ENCODE measurements at regions not wholly inside any gene's neighbourhood (a gene's known extent, or its start where the extent isn't known, plus 50 kb on each side); places are given as distances from the start of the nearest gene placed in this dataset.

DNA sequence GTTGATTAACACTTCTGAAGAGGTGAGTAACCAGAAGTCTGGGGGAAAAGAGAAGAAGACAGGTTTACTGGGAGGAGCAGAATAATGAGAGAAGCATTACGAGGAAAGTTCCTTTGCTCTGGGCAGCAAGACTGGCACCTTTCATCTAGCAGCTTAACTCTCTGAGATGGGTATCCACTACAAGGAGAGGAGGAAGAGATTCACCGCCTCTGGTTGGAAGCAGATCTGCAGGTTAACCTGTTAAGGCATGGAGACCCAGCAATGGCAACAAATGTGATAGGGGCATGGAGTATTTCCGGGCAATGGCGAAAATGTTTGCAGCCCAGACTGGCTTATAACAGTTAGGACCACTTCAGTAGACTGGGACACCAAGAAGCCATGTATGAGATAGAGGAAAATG lies 162.2 kb downstream of the TFEC start:
- DNase-seq: no peak
- intact Hi-C loops (cut with DNase I): no loop called here
- H3K9me3 ChIP-seq: no peaks in the 10 kb centered on the region
- H3K4me1 ChIP-seq: peaks cover 0 to 9% of the 10 kb centered on the region in 2 donors
- H3K27me3 ChIP-seq: no peaks in the 10 kb centered on the region
- WGBS, 2 donors: 93 to 95% methylated on average over 4 of the region's 4 CpGs
- H3K4me3 ChIP-seq (replicated peaks in 1 of 3): no peak overlapping the region
- no peak overlapping the region for H3K27ac ChIP-seq
- TF ChIP-seq POLR2A (IDR thresholded peaks at IDR 0.05) (no peak), CTCF (IDR thresholded peaks at IDR 0.05) (no peak)
- H3K36me3 ChIP-seq: no peaks in the 10 kb centered on the region

DNA sequence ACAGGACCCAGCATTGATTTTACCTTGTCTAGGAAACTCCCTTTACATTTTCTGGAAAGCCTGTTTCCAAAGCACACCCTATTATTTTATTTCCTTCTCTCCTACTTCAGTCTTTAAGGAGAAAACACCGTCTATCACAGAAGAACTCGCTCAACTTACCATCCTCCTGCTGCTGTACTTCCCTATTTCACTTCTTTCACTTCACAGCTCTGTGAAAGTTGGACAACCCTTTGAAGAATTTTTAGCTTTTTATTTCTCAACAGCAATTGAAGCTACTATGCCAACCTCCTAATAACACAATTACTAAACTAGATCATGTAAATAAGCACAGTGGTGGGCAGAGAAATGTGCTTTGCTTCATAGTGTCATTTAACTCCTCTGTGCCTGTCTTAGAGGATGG lies 166.5 kb downstream of the TFEC start:
- no peak for TF ChIP-seq POLR2A (IDR thresholded peaks at IDR 0.05)
- no peak for TF ChIP-seq CTCF (IDR thresholded peaks at IDR 0.05)
- no peaks in the 10 kb centered on the region for H3K36me3 ChIP-seq
- no peaks in the 10 kb centered on the region for H3K9me3 ChIP-seq
- no peak for DNase-seq
- intact Hi-C loops (cut with DNase I): no loop called here
- no peaks in the 10 kb centered on the region for H3K4me1 ChIP-seq
- no peaks in the 10 kb centered on the region for H3K27me3 ChIP-seq
- H3K27ac ChIP-seq: no peak overlapping the region
- no peak overlapping the region for H3K4me3 ChIP-seq (replicated peaks in 1 of 3)
- 83 to 92% methylated on average over 2 of the region's 2 CpGs for WGBS, 2 donors

- no peak overlapping the region for H3K4me3 ChIP-seq (replicated peaks in 1 of 3)
- H3K27ac ChIP-seq: no peak overlapping the region
- no peak for TF ChIP-seq POLR2A (IDR thresholded peaks at IDR 0.05)
- TF ChIP-seq CTCF (IDR thresholded peaks at IDR 0.05): peak in 3 of 6 experiments; percentile 26 to 45 (median 34)
- H3K4me1 ChIP-seq: no peaks in the 10 kb centered on the region
- H3K36me3 ChIP-seq: no peaks in the 10 kb centered on the region
- DNase-seq: no peak
- intact Hi-C loops (cut with DNase I): no loop called here
- H3K9me3 ChIP-seq: no peaks in the 10 kb centered on the region
- 86 to 91% methylated on average over 1 of the region's 1 CpG for WGBS, 2 donors
- H3K27me3 ChIP-seq: no peaks in the 10 kb centered on the region
Observed at GRCh38 chr7:115851291-115851690, 179.3 kb downstream of the TFEC start.

DNA sequence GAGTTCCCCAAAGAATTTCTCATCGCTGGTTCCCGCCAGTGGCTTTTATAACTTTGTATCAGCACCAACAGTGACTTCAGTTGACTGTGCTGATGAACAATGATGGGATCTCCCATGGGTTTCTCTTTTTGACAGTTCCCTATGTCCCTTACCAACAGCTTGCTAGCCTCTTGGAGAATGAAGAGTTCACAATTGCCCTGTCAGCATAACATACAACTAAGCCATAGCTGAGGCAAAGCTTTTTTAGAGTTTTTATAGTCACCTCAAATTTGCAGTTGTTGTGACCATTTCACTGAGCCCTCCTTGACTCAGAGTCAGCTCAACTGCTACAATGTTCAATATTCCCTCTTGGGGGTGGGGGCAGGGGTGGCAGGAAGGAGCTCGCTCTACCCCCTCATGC lies 179.8 kb downstream of the TFEC start:
- Histone ChIP-seq H3K9me3 (no peaks in the 10 kb centered on the region), H3K4me1 (no peaks in the 10 kb centered on the region), H3K27me3 (no peaks in the 10 kb centered on the region), H3K27ac (no peak overlapping the region), H3K4me3 (replicated peaks in 1 of 3) (no peak overlapping the region), H3K36me3 (no peaks in the 10 kb centered on the region)
- intact Hi-C loops (cut with DNase I): no loop called here
- TF ChIP-seq POLR2A (IDR thresholded peaks at IDR 0.05) (no peak), CTCF (IDR thresholded peaks at IDR 0.05) (no peak)
- 83 to 95% methylated on average over 3 of the region's 3 CpGs for WGBS, 2 donors
- DNase-seq: no peak

DNA sequence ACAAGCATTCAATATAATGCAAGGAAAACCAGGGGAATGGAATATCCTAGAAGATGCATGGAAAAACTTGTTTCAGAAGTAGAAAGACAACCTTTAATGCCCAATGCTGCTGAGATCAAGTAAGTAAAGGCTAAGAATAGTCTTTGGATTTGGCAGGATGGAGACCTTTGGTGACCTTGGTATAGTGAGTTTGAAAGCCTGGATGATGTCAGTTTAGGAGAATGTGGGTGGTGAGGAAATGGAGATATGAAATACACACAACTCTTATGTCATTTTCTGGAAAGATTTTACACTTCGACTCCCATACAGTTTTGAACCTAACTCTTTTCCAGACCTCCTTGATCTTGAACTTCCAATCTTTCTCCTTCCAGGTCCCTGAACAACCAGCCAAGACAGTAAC lies 185.7 kb downstream of the TFEC start:
- WGBS, 2 donors: 85 to 87% methylated on average over 1 of the region's 1 CpG
- no peak for DNase-seq

More for the DNA sequence above, 185.7 kb downstream of the TFEC start:
- Histone ChIP-seq H3K27me3 (no peaks in the 10 kb centered on the region), H3K36me3 (no peaks in the 10 kb centered on the region), H3K4me3 (replicated peaks in 1 of 3) (no peak overlapping the region), H3K27ac (no peak overlapping the region), H3K9me3 (no peaks in the 10 kb centered on the region), H3K4me1 (no peaks in the 10 kb centered on the region)
- intact Hi-C loops (cut with DNase I): no loop called here
- no peak for TF ChIP-seq POLR2A (IDR thresholded peaks at IDR 0.05)
- no peak for TF ChIP-seq CTCF (IDR thresholded peaks at IDR 0.05)
